Psoas muscle (tissue), 7 donors: ENCODE measurements at regions not wholly inside any gene's neighbourhood (a gene's known extent, or its start where the extent isn't known, plus 50 kb on each side); places are given as distances from the start of the nearest gene placed in this dataset.

Experiments used
- ATAC-seq, 4 donors: fragments of 200-7000 bp; cut with Tn5 transposase; one replicate each; pipeline ENCODE4 v1.9.1; 2020; ENCODE audit warnings: moderate library complexity in 3 of 4, mild to moderate bottlenecking in 2 of 4
- DNase-seq, 2 donors: peaks; one replicate each; pipeline ENCODE4 v3.0.0-alpha.2; 2020
- H3K27ac ChIP-seq: fragments of 200-600 bp; one replicate; pipeline ENCODE4 v1.8.0; 2022
- H3K27me3 ChIP-seq, 3 donors: fragments of 200-600 bp in 1 of 3; one replicate each; pipeline versions ENCODE4 v1.6.1 to v1.8.0; 2013 to 2022; ENCODE audit warnings: low read length in 2 of 3, mild to moderate bottlenecking in 2 of 3, moderate library complexity in 1 of 3; ENCODE audit not compliant: insufficient read depth in 3 of 3
- H3K36me3 ChIP-seq, 2 donors: fragments of 200-600 bp in 1 of 2; one replicate each; pipeline versions ENCODE4 v1.6.1 to v1.8.0; 2013 to 2022; ENCODE audit warnings: low read depth in 1 of 2, mild to moderate bottlenecking in 1 of 2, moderate library complexity in 1 of 2; ENCODE audit not compliant: insufficient read depth in 1 of 2
- H3K4me1 ChIP-seq: fragments of 200-600 bp; one replicate; pipeline ENCODE4 v1.8.0; 2022
- H3K4me3 ChIP-seq: fragments of 200-600 bp; one replicate; pipeline ENCODE4 v1.8.0; 2022; ENCODE audit warnings: mild to moderate bottlenecking
- H3K9me3 ChIP-seq: fragments of 200-600 bp; one replicate; pipeline ENCODE4 v1.8.0; 2022
- WGBS, 3 donors: extraction: QIAGEN DNeasy Blood & Tissue Kit; methylation state at CpG; one replicate each; pipeline versions ENCODE4 v1.1.6 to v1.1.7; 2013; 5-methylcytosine and 5-hydroxymethylcytosine counted together
- intact Hi-C, 2 donors: fragments of 100-400 bp; cut with DNase I; formaldehyde crosslinking; loops; one replicate each; pipeline versions ENCODE4 v1.11.0 to v1.14.2; 2022
- TF ChIP-seq, protein P1 (sequence below): fragments of 200-600 bp; IDR thresholded peaks from one replicate; pipeline ENCODE4 v1.8.0; 2022; ENCODE audit warnings: antibody characterized with exemption
- donor health status: healthy with polysubstance abuse.
- donor health status: DM: no; HTN: no; CAD: no; lungs with moderate emphysema.
- donor health status: Bipolar disorder and iron deficiency.
- donor health status: healthy.
- donor health status: DM: yes; HTN: yes; CAD: no.
- donor health status: DM: no; HTN: no; CAD: no.
- donor health status: DM: yes; HTN: yes; CAD: no.

DNA sequence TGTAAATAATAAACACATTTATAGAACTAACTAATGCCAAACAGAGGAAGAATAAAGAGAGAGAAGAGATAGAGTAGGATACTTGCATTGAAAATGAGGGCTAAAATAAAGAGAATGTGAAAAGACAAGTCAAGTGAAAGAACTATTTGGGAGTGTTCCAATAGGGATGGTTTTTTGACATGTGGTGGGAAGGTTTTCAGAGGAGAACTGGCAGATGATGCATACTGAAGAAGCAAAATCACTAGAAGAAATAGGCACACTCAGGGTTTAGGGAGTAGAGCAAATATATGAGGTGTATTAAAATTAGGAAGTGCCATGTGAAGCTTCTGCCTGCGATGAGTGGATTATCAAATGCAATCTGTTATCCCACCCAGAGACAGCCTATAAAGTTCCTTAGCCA, 744.8 kb downstream of the REEP3 start:
- Histone ChIP-seq H3K4me3 (no peak overlapping the region), H3K4me1 (no peaks in the 10 kb centered on the region), H3K9me3 (no peaks in the 10 kb centered on the region), H3K36me3 (no peaks in the 10 kb centered on the region), H3K27ac (no peak overlapping the region), H3K27me3 (no peaks in the 10 kb centered on the region)
- intact Hi-C loops, result no loop called here
- TF ChIP-seq, protein P1, sequence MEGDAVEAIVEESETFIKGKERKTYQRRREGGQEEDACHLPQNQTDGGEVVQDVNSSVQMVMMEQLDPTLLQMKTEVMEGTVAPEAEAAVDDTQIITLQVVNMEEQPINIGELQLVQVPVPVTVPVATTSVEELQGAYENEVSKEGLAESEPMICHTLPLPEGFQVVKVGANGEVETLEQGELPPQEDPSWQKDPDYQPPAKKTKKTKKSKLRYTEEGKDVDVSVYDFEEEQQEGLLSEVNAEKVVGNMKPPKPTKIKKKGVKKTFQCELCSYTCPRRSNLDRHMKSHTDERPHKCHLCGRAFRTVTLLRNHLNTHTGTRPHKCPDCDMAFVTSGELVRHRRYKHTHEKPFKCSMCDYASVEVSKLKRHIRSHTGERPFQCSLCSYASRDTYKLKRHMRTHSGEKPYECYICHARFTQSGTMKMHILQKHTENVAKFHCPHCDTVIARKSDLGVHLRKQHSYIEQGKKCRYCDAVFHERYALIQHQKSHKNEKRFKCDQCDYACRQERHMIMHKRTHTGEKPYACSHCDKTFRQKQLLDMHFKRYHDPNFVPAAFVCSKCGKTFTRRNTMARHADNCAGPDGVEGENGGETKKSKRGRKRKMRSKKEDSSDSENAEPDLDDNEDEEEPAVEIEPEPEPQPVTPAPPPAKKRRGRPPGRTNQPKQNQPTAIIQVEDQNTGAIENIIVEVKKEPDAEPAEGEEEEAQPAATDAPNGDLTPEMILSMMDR, result no peak
- WGBS, 3 donors, result 90 to 95% (median 91%) methylated on average over 1 of the region's 1 CpG
- DNase-seq (no peak), ATAC-seq (no peak)

DNA sequence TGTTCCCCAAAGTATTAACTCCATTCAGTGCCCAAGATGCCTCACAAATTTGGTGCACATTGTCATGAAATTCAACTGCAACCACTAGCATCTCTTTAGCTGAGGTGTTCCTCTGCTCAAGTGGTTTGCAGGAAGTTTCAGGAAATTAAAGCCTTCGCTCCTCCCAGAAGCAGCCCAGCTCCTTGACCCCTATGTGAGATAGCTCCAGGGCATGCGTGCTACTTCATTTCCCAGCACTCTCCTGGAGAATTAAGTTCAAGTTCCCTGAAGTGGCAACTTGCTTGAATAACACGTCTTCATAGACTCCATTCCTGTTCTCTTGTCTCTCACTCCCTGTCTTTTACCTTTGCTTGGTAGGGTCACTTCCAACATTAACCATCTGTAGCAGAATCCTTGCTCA, 750.3 kb downstream of the REEP3 start:
- WGBS, 3 donors, result 77 to 82% (median 81%) methylated on average over 3 of the region's 3 CpGs
- no peak for ATAC-seq

DNA sequence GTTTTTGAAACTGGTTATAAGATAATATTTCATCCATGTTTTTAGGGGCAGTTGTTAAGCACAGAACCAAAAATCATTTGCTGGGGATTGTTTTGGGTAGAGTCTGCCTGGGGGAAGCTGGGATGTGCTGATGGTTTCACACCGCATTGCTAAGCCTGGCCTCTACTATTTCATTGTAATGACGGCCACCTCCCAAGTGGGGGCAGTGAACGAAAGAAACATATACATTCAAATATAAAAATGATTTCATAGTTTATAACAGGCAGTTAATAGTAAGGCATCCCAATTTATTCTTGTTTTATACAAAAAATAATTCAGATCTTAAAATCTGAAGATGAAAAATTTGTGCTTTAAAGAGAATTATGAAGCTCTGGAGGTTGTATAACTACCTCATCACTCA, 750.8 kb downstream of the REEP3 start:
- Histone ChIP-seq H3K36me3 (no peaks in the 10 kb centered on the region), H3K9me3 (no peaks in the 10 kb centered on the region), H3K4me1 (no peaks in the 10 kb centered on the region), H3K27me3 (no peaks in the 10 kb centered on the region), H3K27ac (no peak overlapping the region), H3K4me3 (no peak overlapping the region)
- intact Hi-C loops, result no loop called here
- ATAC-seq, result no peak
- TF ChIP-seq, protein P1, result no peak
- DNase-seq, result no peak
- 48 to 73% (median 51%) methylated on average over 3 of the region's 3 CpGs for WGBS, 3 donors

More for the DNA sequence above, 750.3 kb downstream of the REEP3 start:
- H3K4me1 ChIP-seq, result no peaks in the 10 kb centered on the region
- no peak overlapping the region for H3K27ac ChIP-seq
- H3K9me3 ChIP-seq, result no peaks in the 10 kb centered on the region
- intact Hi-C loops, result no loop called here
- TF ChIP-seq, protein P1, result no peak
- H3K4me3 ChIP-seq, result no peak overlapping the region
- no peaks in the 10 kb centered on the region for H3K27me3 ChIP-seq
- no peaks in the 10 kb centered on the region for H3K36me3 ChIP-seq
- DNase-seq, result no peak

DNA sequence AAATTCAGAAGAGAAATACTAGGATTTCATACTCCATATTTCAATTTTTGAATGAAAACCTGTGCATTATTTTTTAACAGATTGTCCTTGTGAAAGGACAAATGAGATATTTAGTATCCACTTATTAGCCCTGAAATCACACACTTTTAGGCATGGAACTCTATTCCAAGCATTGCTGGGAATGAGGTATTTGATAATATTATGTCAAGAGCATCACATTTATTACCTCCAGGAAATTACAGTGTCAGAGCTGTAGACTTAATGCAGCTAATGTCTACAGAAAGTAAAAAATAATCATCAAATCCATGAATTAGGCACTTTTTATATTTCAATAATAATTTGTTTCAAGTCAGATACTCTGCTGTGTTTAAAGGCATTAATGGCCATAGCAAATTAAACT, 753.8 kb downstream of the REEP3 start:
- H3K4me3 ChIP-seq, result no peak overlapping the region
- no peaks in the 10 kb centered on the region for H3K27me3 ChIP-seq
- DNase-seq, result no peak
- intact Hi-C loops, result no loop called here
- no peaks in the 10 kb centered on the region for H3K9me3 ChIP-seq
- no peaks in the 10 kb centered on the region for H3K4me1 ChIP-seq
- ATAC-seq, result no peak
- no peaks in the 10 kb centered on the region for H3K36me3 ChIP-seq
- H3K27ac ChIP-seq, result no peak overlapping the region
- TF ChIP-seq, protein P1, result no peak

DNA sequence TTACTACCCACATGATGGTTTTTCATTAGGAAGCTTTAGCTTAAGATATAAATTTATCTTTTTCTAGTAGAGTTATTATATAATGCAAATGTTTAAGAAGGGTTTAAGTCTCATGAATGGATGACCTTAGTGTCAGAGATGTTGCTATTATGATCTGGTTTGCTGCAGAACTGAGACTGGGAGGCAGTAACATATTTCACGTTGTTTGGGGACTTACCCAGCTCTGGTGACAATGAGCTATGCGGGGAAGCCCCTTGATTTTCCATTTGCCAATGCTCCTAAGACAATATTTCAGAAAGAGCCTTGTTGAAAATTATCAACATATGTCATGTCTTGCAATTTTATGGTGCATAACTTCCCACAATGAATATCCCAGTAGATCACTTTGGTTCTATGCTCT, 754.6 kb downstream of the REEP3 start:
- no peak overlapping the region for H3K27ac ChIP-seq

More for the DNA sequence above, 754.6 kb downstream of the REEP3 start:
- no peak for DNase-seq
- TF ChIP-seq, protein P1, result no peak
- H3K9me3 ChIP-seq, result no peaks in the 10 kb centered on the region
- H3K27me3 ChIP-seq, result no peaks in the 10 kb centered on the region
- no peaks in the 10 kb centered on the region for H3K4me1 ChIP-seq
- intact Hi-C loops, result no loop called here
- WGBS, 3 donors, result 53 to 62% (median 62%) methylated on average over 2 of the region's 2 CpGs
- H3K36me3 ChIP-seq, result no peaks in the 10 kb centered on the region
- H3K4me3 ChIP-seq, result no peak overlapping the region
- no peak for ATAC-seq
